ENCODE measurements at regions not wholly inside any gene's neighbourhood (a gene's known extent, or its start where the extent isn't known, plus 50 kb on each side); places are given as distances from the start of the nearest gene placed in this dataset.

- H2AFZ ChIP-seq (ENCODE audit: low read depth, low read length): no peak overlapping the region
- Mint-ChIP-seq H3K4me1 (ENCODE audit: low read depth, unreplicated experiment) (peaks cover 17% of the 10 kb centered on the region), H3K27me3 (ENCODE audit: low read depth, unreplicated experiment) (no peaks in the 10 kb centered on the region), H3K4me3 (ENCODE audit: unreplicated experiment) (no peak overlapping the region), H3K27ac (ENCODE audit: unreplicated experiment) (peak overlapping the region; percentile 77), H3K36me3 (ENCODE audit: low read depth, unreplicated experiment) (no peaks in the 10 kb centered on the region), H3K9me3 (ENCODE audit: unreplicated experiment) (no peaks in the 10 kb centered on the region)
- no peak for TF ChIP-seq EZH2 (IDR thresholded peaks at IDR 0.05; ENCODE audit: insufficient read depth, low read length)
- no peak for TF ChIP-seq CTCF (IDR thresholded peaks at IDR 0.05; ENCODE audit: insufficient read depth, low read depth, low read length)
- no peaks in the 10 kb centered on the region for H3K9me3 ChIP-seq (ENCODE audit: insufficient read depth, low read depth, low read length)
- FAIRE-seq (no peak), DNase-seq (ENCODE audit: low read depth) (peak; percentile 55)
- no peaks in the 10 kb centered on the region for H3K27me3 ChIP-seq (ENCODE audit: insufficient read depth, low read length)
- H4K20me1 ChIP-seq (ENCODE audit: insufficient read depth, low read length): no peaks in the 10 kb centered on the region
- H3K4me3 ChIP-seq (ENCODE audit: insufficient read depth, low read depth, low read length): no peak overlapping the region
- no peak overlapping the region for H3K9ac ChIP-seq (ENCODE audit: low read length)
- H3K4me1 ChIP-seq (ENCODE audit: insufficient read depth, low read length): no peaks in the 10 kb centered on the region
- peak overlapping the region; percentile 20 for H3K27ac ChIP-seq (ENCODE audit: low read depth, low read length)
- no peak overlapping the region for H3K4me2 ChIP-seq (ENCODE audit: low read length)
- H3K36me3 ChIP-seq (ENCODE audit: insufficient read depth, low read length): no peaks in the 10 kb centered on the region
- no peaks in the 10 kb centered on the region for H3K79me2 ChIP-seq (ENCODE audit: insufficient read depth, low read length)
Observed at GRCh38 chr20:9015984-9016324, 52.9 kb upstream of the PLCB4 start.

GRCh38 chr20:9018346-9018745 lies 50.5 kb upstream of the PLCB4 start:
- H3K27me3 Mint-ChIP-seq (ENCODE audit: low read depth, unreplicated experiment): no peaks in the 10 kb centered on the region
- no peaks in the 10 kb centered on the region for H3K79me2 ChIP-seq (ENCODE audit: insufficient read depth, low read length)
- DNase-seq (ENCODE audit: low read depth) (no peak), FAIRE-seq (no peak)
- no peaks in the 10 kb centered on the region for H3K9me3 ChIP-seq (ENCODE audit: insufficient read depth, low read depth, low read length)
- TF ChIP-seq CTCF (IDR thresholded peaks at IDR 0.05; ENCODE audit: insufficient read depth, low read depth, low read length): no peak
- H3K36me3 ChIP-seq (ENCODE audit: insufficient read depth, low read length): no peaks in the 10 kb centered on the region
- no peak overlapping the region for H2AFZ ChIP-seq (ENCODE audit: low read depth, low read length)
- no peaks in the 10 kb centered on the region for H3K27me3 ChIP-seq (ENCODE audit: insufficient read depth, low read length)
- H3K4me2 ChIP-seq (ENCODE audit: low read length): no peak overlapping the region
- H3K4me3 Mint-ChIP-seq (ENCODE audit: unreplicated experiment): no peak overlapping the region
- H3K9me3 Mint-ChIP-seq (ENCODE audit: unreplicated experiment): no peaks in the 10 kb centered on the region
- peaks cover 32% of the 10 kb centered on the region for H3K4me1 Mint-ChIP-seq (ENCODE audit: low read depth, unreplicated experiment)
- H3K27ac ChIP-seq (ENCODE audit: low read depth, low read length): no peak overlapping the region
- no peaks in the 10 kb centered on the region for H3K4me1 ChIP-seq (ENCODE audit: insufficient read depth, low read length)
- no peak overlapping the region for H3K27ac Mint-ChIP-seq (ENCODE audit: unreplicated experiment)
- no peak overlapping the region for H3K4me3 ChIP-seq (ENCODE audit: insufficient read depth, low read depth, low read length)
- no peak overlapping the region for H3K9ac ChIP-seq (ENCODE audit: low read length)
- H3K36me3 Mint-ChIP-seq (ENCODE audit: low read depth, unreplicated experiment): no peaks in the 10 kb centered on the region
- no peaks in the 10 kb centered on the region for H4K20me1 ChIP-seq (ENCODE audit: insufficient read depth, low read length)

All from astrocyte (in vitro differentiated cells and primary cell).